OCI-M1 (cell line): ENCODE measurements at regions not wholly inside any gene's neighbourhood (a gene's known extent, or its start where the extent isn't known, plus 50 kb on each side); places are given as distances from the start of the nearest gene placed in this dataset.

Experiments used
- DNase-seq: peaks from one replicate; lab custom pipeline; 2025; lab: John Stamatoyannopoulos, UW

DNA sequence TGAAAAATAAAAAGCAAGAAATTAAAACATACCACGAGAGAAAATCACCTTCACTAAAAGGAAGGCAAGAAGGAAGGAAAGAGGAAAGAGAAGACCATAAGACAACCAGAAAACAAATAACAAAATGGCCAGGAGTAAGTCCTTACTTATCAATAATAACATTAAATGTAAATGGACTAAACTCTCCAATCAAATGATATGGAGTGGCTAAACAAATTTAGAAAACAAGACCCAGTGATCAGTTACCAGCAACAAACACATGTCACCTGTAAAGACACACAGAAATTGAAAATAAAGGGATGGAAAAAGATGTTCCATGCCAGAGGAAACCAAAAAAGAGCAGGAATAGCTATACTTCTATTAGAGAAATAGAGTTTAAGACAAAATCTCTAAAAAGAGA is 85.0 kb upstream of the SLC38A4 start:
- no peak for DNase-seq

DNA sequence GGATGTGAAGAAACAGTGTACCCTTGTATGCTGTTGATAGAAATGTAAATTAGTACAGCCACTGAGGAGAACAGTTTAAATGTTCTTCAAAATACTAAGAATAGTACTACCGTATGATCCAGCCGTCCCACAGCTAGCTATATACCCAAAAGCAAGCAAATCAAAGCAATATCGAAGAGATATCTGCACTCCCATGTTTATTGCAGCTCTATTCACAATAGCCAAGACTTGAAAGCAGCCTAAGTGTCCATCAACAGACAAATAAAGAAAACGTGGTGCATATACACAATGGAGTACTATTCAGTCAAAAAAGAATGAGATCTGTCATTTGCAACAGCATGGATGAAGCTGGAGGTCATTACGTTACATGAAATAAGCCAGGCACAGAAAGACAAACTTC is 88.5 kb upstream of the SLC38A4 start:
- no peak for DNase-seq

DNA sequence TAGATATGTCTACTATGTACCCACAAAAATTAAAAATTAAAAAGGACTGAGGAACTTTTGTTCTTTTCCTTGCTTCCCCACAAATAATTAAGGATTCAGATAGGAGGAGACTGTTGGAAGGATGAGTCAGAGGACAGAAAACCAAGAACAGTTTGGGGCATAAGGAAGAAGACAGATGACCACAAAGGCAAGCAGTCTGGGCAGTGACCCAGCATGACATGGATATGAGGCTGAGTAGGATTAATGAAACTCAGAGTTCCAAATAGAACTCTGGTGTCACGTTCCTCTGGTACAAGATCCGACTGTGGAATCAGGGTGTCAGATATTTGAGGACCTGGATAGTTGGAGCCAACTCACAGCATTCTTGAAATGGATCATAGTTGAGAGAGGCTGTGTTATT is 89.3 kb upstream of the SLC38A4 start:
- no peak for DNase-seq

DNA sequence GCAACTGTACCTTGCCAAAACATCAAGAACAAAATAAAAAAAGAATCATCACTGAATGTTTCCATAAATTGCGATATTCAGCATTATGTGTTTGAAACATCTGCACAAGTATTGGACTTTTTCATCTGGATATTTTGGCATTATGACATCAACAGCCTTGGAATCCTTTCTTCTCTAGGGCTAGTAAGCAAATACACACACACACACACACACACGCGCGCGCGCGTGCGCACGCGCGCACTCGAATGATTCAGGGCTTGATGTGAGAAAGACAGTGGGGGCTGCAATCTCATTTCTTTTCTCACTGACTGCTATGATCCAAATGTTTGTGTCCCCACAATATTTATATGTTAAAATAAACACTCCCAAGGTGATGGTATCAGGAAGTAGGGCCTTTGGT is 90.0 kb upstream of the SLC38A4 start:
- DNase-seq: no peak

DNA sequence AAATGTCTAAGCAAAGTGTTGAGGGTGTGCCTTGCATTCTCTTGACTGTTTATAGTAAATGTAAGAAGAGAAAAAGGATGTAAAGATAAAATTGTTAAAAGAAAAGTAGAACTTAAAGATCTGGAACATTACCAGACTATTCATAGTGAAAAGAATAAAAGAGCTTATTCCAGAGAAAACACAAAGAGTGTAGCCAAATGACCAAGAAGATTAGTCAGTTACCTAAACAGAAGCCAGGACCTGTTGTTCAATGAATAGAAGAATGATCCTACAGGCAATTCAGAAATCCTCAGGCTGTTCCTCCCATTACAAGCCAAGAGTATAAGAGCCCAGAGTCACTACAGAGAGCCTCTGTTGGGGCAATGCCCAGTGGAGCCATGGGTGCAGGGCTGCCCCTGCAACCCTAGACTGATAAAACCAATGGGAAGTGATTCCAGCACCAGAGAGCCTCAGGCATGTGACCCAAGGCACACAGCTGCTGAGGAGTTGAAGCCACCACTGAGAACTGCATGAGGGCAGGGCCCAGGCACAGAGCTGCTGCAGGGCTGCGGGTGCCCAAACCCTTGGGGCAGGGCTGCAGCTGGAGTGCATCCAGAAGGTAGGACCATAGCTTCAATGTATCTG is 91.1 kb upstream of the SLC38A4 start:
- DNase-seq: no peak

DNA sequence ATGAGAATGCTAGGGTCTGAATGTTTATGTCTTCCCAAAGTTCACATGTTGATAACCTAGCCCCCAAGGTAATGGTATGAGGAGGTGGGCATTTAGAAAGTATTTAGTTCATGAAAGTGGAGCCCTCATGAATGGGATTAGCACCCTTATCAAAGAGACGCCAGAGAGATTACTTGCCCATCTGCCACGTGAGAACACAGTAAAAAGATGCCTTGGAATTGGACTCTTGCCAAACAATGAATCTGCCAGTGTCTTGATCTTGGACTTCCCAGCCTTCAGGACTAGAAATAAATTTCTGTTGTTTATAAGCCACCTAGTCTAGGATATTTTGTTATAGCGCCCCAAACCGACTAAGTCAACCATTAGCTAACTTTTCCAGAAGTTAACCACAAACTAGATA is 92.0 kb upstream of the SLC38A4 start:
- no peak for DNase-seq

DNA sequence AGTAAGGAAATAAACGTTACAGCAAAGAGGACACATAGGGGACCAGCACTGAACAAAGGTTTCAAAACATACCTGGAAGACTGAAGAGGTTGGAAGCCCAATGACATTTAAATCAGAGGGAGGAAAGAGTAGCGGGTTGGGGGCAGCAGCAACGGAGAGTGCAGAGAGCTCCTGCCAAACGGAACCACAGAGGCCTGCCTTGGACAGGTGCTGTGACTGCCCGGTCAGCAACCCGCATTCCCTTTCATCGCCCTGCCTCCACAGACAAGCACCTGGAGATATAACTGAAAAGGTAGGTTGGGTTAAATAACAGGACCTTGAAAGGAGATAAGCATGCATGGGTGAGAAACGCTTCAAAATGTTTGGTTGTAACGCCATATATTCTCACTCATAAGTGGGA is 92.8 kb upstream of the SLC38A4 start:
- DNase-seq: no peak

DNA sequence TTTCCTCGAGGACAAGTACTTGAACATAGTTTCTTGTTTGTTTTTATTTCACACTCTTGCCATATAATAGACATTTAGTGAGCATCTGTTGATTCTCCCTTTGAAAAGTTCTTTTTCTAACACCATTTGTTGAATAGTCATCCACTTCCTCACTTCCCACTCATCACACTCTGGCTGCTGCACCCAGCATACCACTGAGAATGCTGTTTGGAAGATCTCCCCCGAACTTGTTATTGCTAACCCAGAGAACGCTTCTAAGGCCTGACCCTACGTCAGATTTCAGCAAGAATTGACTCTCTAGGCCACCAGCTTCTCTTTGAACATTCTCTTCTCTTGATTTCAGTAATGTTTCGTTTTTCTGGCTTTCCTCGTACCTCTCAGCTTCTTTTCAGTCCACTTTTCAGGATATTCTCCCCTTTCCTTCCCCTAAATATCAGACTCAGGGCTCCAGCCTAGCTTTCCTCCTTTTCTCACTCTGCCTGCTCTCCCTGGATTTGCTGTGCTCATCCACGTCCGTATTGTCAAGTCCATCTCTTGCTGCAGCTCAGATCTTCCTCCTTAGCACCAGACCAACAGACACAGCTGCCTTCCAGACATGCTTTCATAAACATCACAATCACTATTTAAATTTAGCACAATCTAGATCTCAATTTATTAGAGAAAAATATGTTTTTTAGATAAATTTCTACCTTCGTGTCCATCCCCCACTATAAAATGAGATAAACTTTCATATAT is 94.0 kb upstream of the SLC38A4 start:
- no peak for DNase-seq

DNA sequence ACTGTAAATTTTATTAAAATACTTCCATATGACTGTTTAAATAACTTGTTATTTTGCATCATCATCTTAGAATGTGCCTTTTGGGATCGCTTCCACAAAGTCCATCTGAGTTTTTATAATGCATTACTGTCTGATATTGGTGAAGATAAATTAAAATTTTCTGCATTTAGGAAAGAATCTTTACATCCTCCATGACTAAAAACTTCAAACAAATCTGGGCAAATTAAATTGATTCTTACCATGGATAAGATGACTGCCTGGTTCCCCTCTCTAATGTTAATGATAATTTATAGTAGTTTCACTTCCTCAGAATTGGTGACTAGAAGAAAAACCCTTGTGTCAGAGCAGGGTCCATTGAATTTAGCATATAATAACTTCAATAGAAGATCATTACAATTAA is 94.7 kb upstream of the SLC38A4 start:
- no peak for DNase-seq

DNA sequence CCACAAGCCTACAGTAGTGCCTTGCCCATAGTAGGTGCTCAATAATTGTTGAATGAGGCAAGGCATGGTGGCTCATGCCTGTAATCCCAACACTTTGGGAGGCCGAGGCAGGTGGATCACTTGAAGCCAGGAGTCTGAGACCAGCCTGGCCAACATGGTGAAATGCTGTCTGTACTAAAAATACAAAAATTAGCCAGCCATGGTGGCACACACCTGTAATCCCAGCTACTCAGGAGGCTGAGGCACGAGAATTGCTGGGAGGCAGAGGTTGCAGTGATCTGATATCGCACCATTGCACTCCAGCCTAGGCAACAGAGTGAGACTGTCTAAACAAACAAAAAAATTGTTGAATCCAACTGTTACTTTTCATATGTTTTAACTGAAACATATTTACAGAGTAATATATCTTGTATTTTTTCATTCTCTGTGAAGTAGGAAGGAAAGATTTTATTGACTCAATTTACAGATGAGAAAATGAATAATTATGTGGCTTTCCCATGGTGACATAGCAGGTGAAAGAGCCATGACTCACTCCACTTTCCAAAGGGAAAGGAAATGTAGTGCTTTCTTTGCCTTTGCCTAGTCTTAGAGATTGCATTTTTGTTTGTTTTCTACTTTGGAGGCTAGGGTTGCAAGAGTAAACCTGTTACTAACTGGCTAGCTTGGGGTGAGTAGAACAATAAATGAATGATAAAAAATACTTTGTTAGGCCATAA is 95.4 kb upstream of the SLC38A4 start:
- DNase-seq: no peak

DNA sequence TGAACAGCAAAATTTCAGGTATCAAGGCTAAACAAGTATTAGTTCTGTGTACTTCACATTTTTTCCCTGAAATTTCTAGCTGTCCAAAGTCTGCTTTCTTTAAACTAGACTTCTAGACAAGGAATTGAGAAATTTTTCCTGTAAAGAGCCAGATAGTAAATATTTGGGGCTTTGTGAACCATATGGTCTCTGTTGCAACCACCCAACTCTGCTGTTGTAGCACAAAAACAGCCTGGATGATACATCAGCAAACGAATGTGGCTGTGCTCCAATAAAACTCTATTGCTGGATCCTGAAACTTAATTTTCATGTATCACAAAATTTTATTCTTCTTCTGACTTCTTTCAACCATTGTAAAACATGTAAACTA is 96.0 kb upstream of the SLC38A4 start:
- DNase-seq: no peak

DNA sequence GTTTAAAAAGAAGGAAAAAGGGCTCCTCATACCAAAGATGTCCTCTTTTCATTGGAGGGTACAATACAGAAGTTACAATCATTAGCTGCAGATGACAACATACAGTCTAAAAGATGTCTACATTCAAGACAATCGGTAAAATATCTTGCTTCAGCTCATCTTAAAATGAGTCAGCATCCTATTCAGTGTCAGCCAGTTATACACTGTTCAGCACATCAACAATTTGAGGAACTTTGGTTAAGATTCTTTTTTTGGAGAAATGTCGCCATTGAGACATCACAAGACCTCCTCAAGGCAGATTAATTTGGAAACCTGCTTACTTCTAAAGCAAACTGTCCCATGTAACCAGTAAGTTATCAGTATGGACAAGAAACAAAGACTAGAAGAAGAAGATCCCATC is 100.7 kb upstream of the SLC38A4 start:
- DNase-seq: peak; percentile 13

DNA sequence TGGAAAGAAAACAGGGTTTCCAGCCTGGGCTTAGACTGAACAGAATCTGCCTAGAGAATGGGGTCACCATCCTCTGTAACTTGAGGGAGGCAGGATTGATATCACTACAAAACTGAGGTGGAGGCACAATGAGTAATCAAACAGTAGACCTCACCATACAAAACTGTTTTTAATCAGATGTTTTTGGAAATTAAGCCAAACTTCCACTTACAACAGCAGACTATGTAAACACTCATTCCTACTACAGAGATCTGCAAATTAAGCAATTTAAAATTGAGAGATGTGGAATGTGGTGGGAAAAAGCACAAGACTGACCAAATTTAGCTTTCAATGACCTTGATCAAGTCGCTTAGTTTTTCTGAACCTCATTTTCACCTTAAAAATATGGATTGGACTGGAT is 104.3 kb upstream of the SLC38A4 start:
- no peak for DNase-seq

DNA sequence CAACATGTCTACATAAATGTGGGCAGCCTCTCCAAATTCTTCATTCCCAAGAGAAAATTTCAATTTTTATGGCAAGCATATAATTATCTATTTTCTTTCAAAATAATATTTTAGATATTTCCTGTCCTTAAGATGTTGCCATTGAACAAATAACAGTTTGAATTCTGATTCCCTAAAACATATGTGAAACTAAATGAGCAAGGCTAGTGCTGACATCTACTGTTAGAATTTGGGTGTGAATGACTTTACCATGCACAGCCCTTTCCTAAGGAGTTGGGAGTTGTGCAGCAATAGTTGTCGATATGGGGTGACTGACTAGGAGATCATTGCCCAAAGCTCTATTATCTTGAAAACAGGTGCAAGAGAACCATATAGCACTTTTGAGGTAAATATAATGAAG is 108.2 kb upstream of the SLC38A4 start:
- DNase-seq: peak; percentile 73

DNA sequence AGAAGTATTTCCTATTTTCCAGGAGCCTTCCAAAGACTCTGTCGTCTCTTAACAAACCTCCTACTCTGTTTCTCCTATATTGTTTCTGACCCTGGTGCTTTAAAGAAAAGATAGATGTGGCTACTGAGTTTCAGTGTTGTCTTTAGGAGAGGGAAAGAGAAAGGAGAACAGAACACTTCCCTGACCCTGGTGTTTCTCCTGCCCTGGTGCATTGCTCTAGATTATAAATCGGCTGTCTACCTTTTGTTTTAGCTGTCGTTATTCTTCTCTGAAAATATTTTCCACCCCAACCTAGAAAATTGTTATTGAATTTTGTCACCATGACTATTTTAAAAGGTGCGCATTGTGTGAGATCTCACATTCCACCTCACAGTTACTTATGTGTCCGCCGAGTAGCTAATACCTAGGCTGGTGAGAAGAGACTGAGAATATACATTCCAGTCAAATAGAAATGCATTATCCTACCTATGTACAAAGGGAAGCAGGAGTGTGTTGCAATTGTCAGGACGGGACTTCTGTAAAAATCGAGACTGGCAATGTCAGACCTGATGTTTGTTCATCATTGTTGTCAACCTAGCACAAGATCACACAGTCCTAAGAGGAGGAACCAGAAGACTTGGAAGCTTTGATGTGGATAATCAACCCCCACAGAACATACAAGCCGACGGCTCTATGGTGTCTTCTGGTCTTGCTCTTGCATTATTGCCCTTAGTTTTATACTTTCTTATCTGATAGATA is 108.7 kb upstream of the SLC38A4 start:
- peak; percentile 28 for DNase-seq

DNA sequence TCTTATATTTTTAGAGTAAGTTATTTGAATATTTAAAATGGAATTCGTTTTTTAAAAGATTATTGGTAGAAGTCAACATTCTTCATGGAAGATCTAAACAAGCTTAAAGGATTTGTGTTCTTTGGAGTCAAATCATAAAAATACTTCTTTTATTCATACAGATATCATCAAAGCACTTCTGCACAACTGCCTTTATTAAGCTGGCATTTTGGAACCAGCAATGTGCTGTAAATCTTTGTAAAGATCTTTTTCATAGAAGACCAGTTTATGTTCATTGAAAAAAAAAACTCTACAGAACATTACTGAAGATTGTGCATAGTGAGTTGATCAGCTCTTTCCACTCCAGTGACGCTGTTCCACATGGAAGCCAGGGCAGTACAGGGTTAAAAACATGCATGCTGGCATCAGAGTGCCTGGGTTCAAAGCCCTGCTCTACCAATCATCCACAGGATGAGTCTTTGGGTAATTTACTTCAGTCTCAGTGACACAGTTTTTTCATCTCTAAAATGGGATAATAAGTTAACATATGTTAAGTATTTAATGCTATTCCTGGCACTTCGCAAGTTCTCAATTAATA is 109.6 kb upstream of the SLC38A4 start:
- DNase-seq: no peak

DNA sequence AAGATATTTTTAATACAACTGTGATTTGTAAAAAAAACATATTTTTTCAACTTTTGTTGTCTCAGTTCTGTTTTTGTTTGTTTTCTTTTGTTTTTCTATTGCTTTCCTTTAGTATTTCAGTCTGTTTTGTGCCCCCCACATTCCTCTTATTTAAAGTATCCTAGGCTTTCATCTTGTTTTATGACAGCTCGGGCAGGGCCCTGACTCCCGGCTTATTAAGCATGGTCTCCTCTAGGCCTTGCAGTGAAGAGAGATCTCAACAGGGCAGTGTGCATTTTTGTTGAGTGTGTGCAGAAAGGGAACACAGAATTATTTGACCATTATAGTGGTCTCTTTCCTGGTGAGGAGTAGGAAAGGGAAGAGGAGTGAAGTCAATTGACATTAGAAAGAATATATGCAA is 110.2 kb upstream of the SLC38A4 start:
- DNase-seq: no peak

DNA sequence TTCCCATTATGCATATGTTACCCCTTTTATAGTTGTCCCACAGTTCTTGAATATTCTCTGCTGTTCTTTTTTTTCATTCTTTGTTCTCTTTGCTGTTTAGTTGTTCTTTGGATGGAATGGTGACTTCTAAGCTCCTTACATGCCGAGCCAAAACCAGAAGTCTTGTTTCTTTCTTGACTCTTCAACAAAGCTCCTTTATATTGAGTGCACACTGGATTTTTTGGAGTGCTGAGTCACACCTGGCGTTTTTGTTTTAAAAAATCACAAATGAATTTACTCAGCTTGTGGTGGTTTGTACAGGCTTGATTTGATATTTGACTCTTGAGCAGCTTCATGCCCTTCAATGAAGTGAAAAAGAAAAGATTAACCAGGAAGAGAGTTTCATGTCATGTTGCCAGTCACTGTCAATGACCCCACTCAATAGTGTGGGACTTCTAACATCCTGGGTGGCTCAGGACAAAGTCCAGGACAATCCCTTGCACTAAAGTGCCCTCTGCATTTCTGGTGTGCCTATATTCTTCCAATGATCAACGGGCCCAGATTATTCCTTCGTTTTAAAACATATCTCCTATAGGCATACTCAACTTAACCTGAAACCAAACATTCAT is 112.4 kb upstream of the SLC38A4 start:
- DNase-seq: no peak

DNA sequence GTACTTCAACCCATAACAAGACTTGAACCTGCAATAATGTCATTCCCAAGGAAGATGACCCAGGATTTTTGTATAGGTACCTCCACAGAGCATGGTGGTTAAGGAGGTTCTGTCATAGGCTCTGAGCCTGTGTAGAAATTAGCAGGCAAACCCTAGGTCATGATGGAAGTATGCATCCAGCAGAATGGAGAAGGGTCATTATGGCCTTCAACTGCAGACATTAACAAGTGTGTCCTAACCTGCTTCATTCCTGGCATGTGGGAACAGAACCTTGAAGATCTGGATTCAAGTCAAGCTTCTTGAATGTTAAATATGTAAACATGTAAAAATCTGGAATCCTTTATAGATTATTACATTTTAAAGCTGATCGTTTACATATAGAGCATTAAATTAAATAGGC is 116.2 kb upstream of the SLC38A4 start:
- no peak for DNase-seq

DNA sequence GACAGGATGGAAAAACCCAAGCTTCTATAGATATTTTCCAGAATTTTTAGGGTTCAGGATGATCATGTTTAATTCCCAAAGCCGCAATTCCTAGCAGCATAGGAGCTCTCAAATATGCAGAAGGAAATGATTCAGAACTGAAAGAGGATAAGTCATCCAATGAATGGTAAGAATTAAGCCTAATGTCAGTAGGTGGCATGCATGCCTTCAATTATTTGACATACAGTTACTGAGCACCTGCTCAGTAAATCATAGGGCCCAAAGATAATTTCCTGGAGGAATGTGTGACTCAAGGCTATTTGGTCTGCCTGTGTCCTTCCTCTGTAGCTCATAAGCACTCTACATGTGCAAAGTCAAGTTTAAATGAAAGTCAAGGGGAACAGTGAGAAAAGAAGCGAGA is 116.8 kb upstream of the SLC38A4 start:
- no peak for DNase-seq

DNA sequence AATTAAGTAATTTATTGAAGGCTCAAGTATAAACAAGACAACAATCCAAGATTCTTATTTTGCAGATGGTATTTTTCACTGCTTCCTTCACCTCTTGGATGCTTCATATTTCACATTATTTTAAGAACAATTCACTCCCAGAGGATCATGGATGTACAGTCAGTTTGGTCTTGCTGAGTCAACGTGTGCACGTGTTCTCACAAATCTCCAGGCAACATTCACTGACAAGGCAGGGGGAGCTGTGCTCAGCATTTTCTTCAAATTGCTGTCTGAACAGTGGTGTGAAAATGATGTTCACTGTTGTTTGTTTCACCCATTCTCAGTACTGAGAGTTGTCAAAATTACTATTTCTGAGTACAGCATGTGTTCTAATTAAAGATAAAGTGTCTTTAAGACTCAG is 118.3 kb upstream of the SLC38A4 start:
- DNase-seq: peak; percentile 47

DNA sequence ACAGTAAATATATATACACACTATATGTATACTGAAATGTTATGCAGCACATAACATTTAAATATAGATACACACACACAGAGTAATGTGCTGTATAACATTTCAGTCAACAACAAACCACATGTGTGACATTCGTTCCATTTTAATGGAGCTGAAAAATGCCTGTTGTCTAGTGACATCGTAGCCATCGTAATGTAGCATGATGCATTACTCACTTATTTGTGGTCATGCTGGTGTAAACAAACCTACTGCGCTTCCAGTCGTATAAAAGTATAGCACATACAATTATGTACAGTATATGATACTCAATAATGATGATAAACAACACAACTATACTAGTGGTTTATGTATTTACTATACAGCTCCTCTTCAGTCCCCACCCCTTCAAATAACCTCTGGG is 119.0 kb upstream of the SLC38A4 start:
- DNase-seq: no peak
